ENCODE measurements at regions not wholly inside any gene's neighbourhood (a gene's known extent, or its start where the extent isn't known, plus 50 kb on each side); places are given as distances from the start of the nearest gene placed in this dataset.
"Not testable (repeated sequence)": the region's sequence is repeated elsewhere in the genome, so short reads cannot be mapped to it uniquely, and the experiment has no call there.

GRCh38 chr5:42950456-42951292 lies 89.4 kb downstream of the ANXA2R start:
- in situ Hi-C loops (cut with MboI; ENCODE audit: low pct_unique_long_range_greater_than_20kb, low sequenced_read_pairs): no loop called here
- peak; percentile 90 for DNase-seq

- DNase-seq: no peak
- in situ Hi-C loops (cut with MboI; ENCODE audit: low pct_unique_long_range_greater_than_20kb, low sequenced_read_pairs): no loop called here
Observed at GRCh38 chr5:42950116-42950455, 90.0 kb downstream of the ANXA2R start.

- in situ Hi-C loops (cut with MboI; ENCODE audit: low pct_unique_long_range_greater_than_20kb, low sequenced_read_pairs): no loop called here
- peak; percentile 91 for DNase-seq
Observed at GRCh38 chr5:42949348-42950115, 90.6 kb downstream of the ANXA2R start.

GRCh38 chr5:42948961-42949347 lies 91.2 kb downstream of the ANXA2R start:
- in situ Hi-C loops (cut with MboI; ENCODE audit: low pct_unique_long_range_greater_than_20kb, low sequenced_read_pairs): no loop called here
- no peak for DNase-seq

GRCh38 chr5:42944989-42945388 lies 95.1 kb downstream of the ANXA2R start:
- in situ Hi-C loops (cut with MboI; ENCODE audit: low pct_unique_long_range_greater_than_20kb, low sequenced_read_pairs): no loop called here
- DNase-seq: peak; percentile 29

GRCh38 chr5:42943931-42944631 lies 96.0 kb downstream of the ANXA2R start:
- DNase-seq: no peak
- in situ Hi-C loops (cut with MboI; ENCODE audit: low pct_unique_long_range_greater_than_20kb, low sequenced_read_pairs): no loop called here

GRCh38 chr5:42940853-42941252 lies 99.3 kb downstream of the ANXA2R start:
- in situ Hi-C loops (cut with MboI; ENCODE audit: low pct_unique_long_range_greater_than_20kb, low sequenced_read_pairs): no loop called here
- no peak for DNase-seq

- DNase-seq; in situ Hi-C loops (cut with MboI; ENCODE audit: low pct_unique_long_range_greater_than_20kb, low sequenced_read_pairs): not testable (repeated sequence)
Observed at GRCh38 chr5:42932011-42932410, 108.1 kb downstream of the ANXA2R start.

GRCh38 chr5:42931451-42931850 lies 108.7 kb downstream of the ANXA2R start:
- DNase-seq: not testable (repeated sequence)

GRCh38 chr5:42930934-42931333 lies 109.2 kb downstream of the ANXA2R start:
- in situ Hi-C loops (cut with MboI; ENCODE audit: low pct_unique_long_range_greater_than_20kb, low sequenced_read_pairs): no loop called here
- no peak for DNase-seq

More at GRCh38 chr5:42931451-42931850, 108.7 kb downstream of the ANXA2R start:
- in situ Hi-C loops (cut with MboI; ENCODE audit: low pct_unique_long_range_greater_than_20kb, low sequenced_read_pairs): not testable (repeated sequence)

- in situ Hi-C loops (cut with MboI; ENCODE audit: low pct_unique_long_range_greater_than_20kb, low sequenced_read_pairs): no loop called here
- DNase-seq: no peak
Observed at GRCh38 chr5:42929871-42930270, 110.2 kb downstream of the ANXA2R start.

GRCh38 chr5:42927730-42928129 lies 112.4 kb downstream of the ANXA2R start:
- DNase-seq: no peak
- in situ Hi-C loops (cut with MboI; ENCODE audit: low pct_unique_long_range_greater_than_20kb, low sequenced_read_pairs): no loop called here

GRCh38 chr5:42924686-42925085 lies 113.0 kb upstream of the SELENOP start:
- DNase-seq: no peak
- in situ Hi-C loops (cut with MboI; ENCODE audit: low pct_unique_long_range_greater_than_20kb, low sequenced_read_pairs): no loop called here

GRCh38 chr5:42924226-42924625 lies 112.5 kb upstream of the SELENOP start:
- DNase-seq: no peak
- in situ Hi-C loops (cut with MboI; ENCODE audit: low pct_unique_long_range_greater_than_20kb, low sequenced_read_pairs): no loop called here

GRCh38 chr5:42923710-42924109 lies 112.0 kb upstream of the SELENOP start:
- DNase-seq: no peak
- in situ Hi-C loops (cut with MboI; ENCODE audit: low pct_unique_long_range_greater_than_20kb, low sequenced_read_pairs): no loop called here

GRCh38 chr5:42919600-42919999 lies 107.9 kb upstream of the SELENOP start:
- in situ Hi-C loops (cut with MboI; ENCODE audit: low pct_unique_long_range_greater_than_20kb, low sequenced_read_pairs): no loop called here
- no peak for DNase-seq

GRCh38 chr5:42915306-42915866 lies 103.7 kb upstream of the SELENOP start:
- DNase-seq: no peak
- in situ Hi-C loops (cut with MboI; ENCODE audit: low pct_unique_long_range_greater_than_20kb, low sequenced_read_pairs): no loop called here

GRCh38 chr5:42912184-42912798 lies 100.6 kb upstream of the SELENOP start:
- DNase-seq: peak; percentile 71
- in situ Hi-C loops (cut with MboI; ENCODE audit: low pct_unique_long_range_greater_than_20kb, low sequenced_read_pairs): no loop called here
